ENCODE measurements at regions not wholly inside any gene's neighbourhood (a gene's known extent, or its start where the extent isn't known, plus 50 kb on each side); places are given as distances from the start of the nearest gene placed in this dataset.

GRCh38 chr10:84698989-84699388 lies 370.6 kb downstream of the CCSER2 start:
- dilution Hi-C loops (cut with HindIII; ENCODE audit: low sequenced_read_pairs, unreplicated experiment) (no loop called here), in situ Hi-C loops (cut with MboI; ENCODE audit: low sequenced_read_pairs) (no loop called here), intact Hi-C loops (cut with micrococcal nuclease) (no loop called here)
- ChIA-PET CTCF (interaction anchor here (1.0 kb wide), 1 partner anchor 10 kb away, joined by 3 read pairs; no protein-coding TSS in a partner anchor), POLR2A (ENCODE audit: unreplicated experiment) (no interaction called here)
- H4K91ac ChIP-seq (ENCODE audit: insufficient read depth, low read depth, low read length): no peak overlapping the region
- no peak overlapping the region for H2AK9ac ChIP-seq (replicated peaks; ENCODE audit: low read depth, low read length, poor library complexity)
- H3K36me3 ChIP-seq (ENCODE audit: control insufficient read depth, insufficient read depth, low read length): no peaks in the 10 kb centered on the region
- no peak overlapping the region for H2BK120ac ChIP-seq (ENCODE audit: low read depth, low read length)
- no peak overlapping the region for H2BK15ac ChIP-seq (ENCODE audit: low read depth, low read length)
- no peak overlapping the region for H3K27ac ChIP-seq (ENCODE audit: insufficient read depth, low read length)
- no peaks in the 10 kb centered on the region for H3K4me1 ChIP-seq (ENCODE audit: control insufficient read depth, insufficient read depth, low read length)
- H3K23ac ChIP-seq (ENCODE audit: low read depth, low read length): no peak overlapping the region
- H3K56ac ChIP-seq (ENCODE audit: extremely low read depth, insufficient read depth, low read length): no peak overlapping the region
- H3K4me3 ChIP-seq (ENCODE audit: insufficient read depth, low read depth, low read length): no peak overlapping the region
- H4K20me1 ChIP-seq (ENCODE audit: insufficient read depth, low read length): no peaks in the 10 kb centered on the region
- TF ChIP-seq CHD1 (IDR thresholded peaks at IDR 0.05; ENCODE audit: low read depth, low read length) (no peak), RFX5 (IDR thresholded peaks at IDR 0.05; ENCODE audit: low read depth, low read length) (no peak), RCOR1 (IDR thresholded peaks at IDR 0.05; ENCODE audit: insufficient replicate concordance, low read length) (no peak), SMC3 (IDR thresholded peaks at IDR 0.05; ENCODE audit: low read depth, low read length) (no peak), MXI1 (IDR thresholded peaks at IDR 0.05; ENCODE audit: borderline replicate concordance, low read depth, low read length) (no peak), BHLHE40 (IDR thresholded peaks at IDR 0.05; ENCODE audit: low read depth, low read length) (no peak), RAD21 (IDR thresholded peaks at IDR 0.05; ENCODE audit: low read length) (no peak), MAZ (IDR thresholded peaks at IDR 0.05; ENCODE audit: borderline replicate concordance, low read depth, low read length) (no peak), ELK1 (IDR thresholded peaks at IDR 0.05; ENCODE audit: borderline replicate concordance, low read depth, low read length) (no peak), NFE2L2 (IDR thresholded peaks at IDR 0.05; ENCODE audit: low read depth, low read length) (no peak), USF2 (IDR thresholded peaks at IDR 0.05; ENCODE audit: low read depth, low read length) (no peak), CEBPB (IDR thresholded peaks at IDR 0.05; ENCODE audit: low read depth, low read length) (no peak), MAFK (IDR thresholded peaks at IDR 0.05; ENCODE audit: low read depth, low read length) (no peak), POLR2A (IDR thresholded peaks at IDR 0.05; ENCODE audit: low read depth, low read length) (no peak)
- TF ChIP-seq, protein P1, sequence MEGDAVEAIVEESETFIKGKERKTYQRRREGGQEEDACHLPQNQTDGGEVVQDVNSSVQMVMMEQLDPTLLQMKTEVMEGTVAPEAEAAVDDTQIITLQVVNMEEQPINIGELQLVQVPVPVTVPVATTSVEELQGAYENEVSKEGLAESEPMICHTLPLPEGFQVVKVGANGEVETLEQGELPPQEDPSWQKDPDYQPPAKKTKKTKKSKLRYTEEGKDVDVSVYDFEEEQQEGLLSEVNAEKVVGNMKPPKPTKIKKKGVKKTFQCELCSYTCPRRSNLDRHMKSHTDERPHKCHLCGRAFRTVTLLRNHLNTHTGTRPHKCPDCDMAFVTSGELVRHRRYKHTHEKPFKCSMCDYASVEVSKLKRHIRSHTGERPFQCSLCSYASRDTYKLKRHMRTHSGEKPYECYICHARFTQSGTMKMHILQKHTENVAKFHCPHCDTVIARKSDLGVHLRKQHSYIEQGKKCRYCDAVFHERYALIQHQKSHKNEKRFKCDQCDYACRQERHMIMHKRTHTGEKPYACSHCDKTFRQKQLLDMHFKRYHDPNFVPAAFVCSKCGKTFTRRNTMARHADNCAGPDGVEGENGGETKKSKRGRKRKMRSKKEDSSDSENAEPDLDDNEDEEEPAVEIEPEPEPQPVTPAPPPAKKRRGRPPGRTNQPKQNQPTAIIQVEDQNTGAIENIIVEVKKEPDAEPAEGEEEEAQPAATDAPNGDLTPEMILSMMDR (conservative IDR thresholded peaks at IDR 0.05; ENCODE audit: low read depth, low read length): no peak
- no peak overlapping the region for H4K8ac ChIP-seq (ENCODE audit: low read depth in 2 of 2, low read length in 2 of 2)
- H3K27me3 ChIP-seq (ENCODE audit: control insufficient read depth, insufficient read depth, low read length): no peaks in the 10 kb centered on the region
- ATAC-seq (ENCODE audit: low read depth) (no peak), DNase-seq (no peak)
- H3K9ac ChIP-seq (ENCODE audit: low read depth, low read length): no peak overlapping the region
- H3K9me3 ChIP-seq (ENCODE audit: control insufficient read depth, insufficient read depth, low read length): peaks cover 6% of the 10 kb centered on the region; the same call in 1 of the 2 replicates
- no peak overlapping the region for H2AFZ ChIP-seq (replicated peaks; ENCODE audit: low read length, poor library complexity)
- H3K9me1 ChIP-seq (ENCODE audit: insufficient read depth, low read length): no peaks in the 10 kb centered on the region
- no peak overlapping the region for H2BK5ac ChIP-seq (ENCODE audit: low read depth, low read length, poor library complexity, severe bottlenecking)
- no peak overlapping the region for H3K4me2 ChIP-seq (ENCODE audit: low read depth, low read length)
- H3K14ac ChIP-seq (replicated peaks; ENCODE audit: low read depth, low read length): no peak overlapping the region
- H3K79me1 ChIP-seq (ENCODE audit: low read depth in 1 of 2, low read length in 2 of 2): no peaks in the 10 kb centered on the region
- no peak overlapping the region for H2AK5ac ChIP-seq (ENCODE audit: low read depth, low read length)
- H2BK20ac ChIP-seq (ENCODE audit: low read depth, low read length): no peak overlapping the region
- WGBS, 2 experiments (ENCODE audit: extremely low coverage in 2 of 2, insufficient read length in 1 of 2): no CpG with 5 or more reads among the region's 1 CpG
- no peak overlapping the region for H4K5ac ChIP-seq (ENCODE audit: low read depth, low read length)
- H3K4ac ChIP-seq (ENCODE audit: low read depth, low read length): no peak overlapping the region
- no peak overlapping the region for H3K18ac ChIP-seq (ENCODE audit: low read depth, low read length)
- BruUV-seq (replicated peaks): no TSS peak
